Fibroblast of lung (primary cell): ENCODE measurements at regions not wholly inside any gene's neighbourhood (a gene's known extent, or its start where the extent isn't known, plus 50 kb on each side); places are given as distances from the start of the nearest gene placed in this dataset.

Experiments
- EZH2 ChIP-seq: IDR thresholded peaks from 2 replicates; pipeline ENCODE4 v1.5.1; 2012; ENCODE audit warnings: low read length, control low read depth, mild to moderate bottlenecking; ENCODE audit errors: missing control alignments
- TF ChIP-seq, protein P1 (sequence below), 2 donors: IDR thresholded peaks in 1 of 2; conservative IDR thresholded peaks in 1 of 2; 1 replicate in 1 of 2; 2 replicates in 1 of 2; pipeline ENCODE4 v1.5.1; 2011 to 2012; ENCODE audit warnings: low read length in 2 of 2, control low read depth in 1 of 2, inconsistent platforms in 1 of 2, low read depth in 1 of 2, mild to moderate bottlenecking in 1 of 2

DNA sequence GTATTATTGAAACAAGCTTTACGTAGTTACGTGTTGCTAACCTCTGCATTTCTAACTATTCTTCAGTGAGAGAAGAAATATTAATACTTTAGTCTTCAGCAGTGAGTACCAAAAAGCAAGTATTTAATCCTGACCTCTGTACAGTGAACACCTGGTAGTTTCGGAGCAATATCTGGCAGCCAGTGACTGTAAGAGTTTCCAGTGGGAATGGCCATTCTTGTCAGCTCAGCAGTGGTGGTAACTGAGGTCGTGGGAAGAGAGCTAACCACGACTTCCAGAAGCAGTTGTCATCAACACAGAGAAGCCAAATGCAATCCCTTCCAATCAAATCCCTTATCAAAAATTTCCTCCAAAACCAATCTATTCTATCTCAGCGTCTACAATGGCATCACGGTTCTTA is 1500.2 kb upstream of the FLRT2 start:
- TF ChIP-seq, protein P1, sequence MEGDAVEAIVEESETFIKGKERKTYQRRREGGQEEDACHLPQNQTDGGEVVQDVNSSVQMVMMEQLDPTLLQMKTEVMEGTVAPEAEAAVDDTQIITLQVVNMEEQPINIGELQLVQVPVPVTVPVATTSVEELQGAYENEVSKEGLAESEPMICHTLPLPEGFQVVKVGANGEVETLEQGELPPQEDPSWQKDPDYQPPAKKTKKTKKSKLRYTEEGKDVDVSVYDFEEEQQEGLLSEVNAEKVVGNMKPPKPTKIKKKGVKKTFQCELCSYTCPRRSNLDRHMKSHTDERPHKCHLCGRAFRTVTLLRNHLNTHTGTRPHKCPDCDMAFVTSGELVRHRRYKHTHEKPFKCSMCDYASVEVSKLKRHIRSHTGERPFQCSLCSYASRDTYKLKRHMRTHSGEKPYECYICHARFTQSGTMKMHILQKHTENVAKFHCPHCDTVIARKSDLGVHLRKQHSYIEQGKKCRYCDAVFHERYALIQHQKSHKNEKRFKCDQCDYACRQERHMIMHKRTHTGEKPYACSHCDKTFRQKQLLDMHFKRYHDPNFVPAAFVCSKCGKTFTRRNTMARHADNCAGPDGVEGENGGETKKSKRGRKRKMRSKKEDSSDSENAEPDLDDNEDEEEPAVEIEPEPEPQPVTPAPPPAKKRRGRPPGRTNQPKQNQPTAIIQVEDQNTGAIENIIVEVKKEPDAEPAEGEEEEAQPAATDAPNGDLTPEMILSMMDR (conservative IDR thresholded peaks at IDR 0.05 in 1 of 2, IDR thresholded peaks at IDR 0.05 in 1 of 2; ENCODE audit: low read depth in 1 of 2, low read length in 2 of 2), result no peak
- no peak for TF ChIP-seq EZH2
